Activated CD8-positive, alpha-beta memory T cell treated with anti-CD3 and anti-CD28 coated beads for 24 hours (primary cell): ENCODE measurements at regions not wholly inside any gene's neighbourhood (a gene's known extent, or its start where the extent isn't known, plus 50 kb on each side); places are given as distances from the start of the nearest gene placed in this dataset.

Experiments used
- DNase-seq: peaks from one replicate; pipeline ENCODE4 v3.0.0-alpha.2; 2020

DNA sequence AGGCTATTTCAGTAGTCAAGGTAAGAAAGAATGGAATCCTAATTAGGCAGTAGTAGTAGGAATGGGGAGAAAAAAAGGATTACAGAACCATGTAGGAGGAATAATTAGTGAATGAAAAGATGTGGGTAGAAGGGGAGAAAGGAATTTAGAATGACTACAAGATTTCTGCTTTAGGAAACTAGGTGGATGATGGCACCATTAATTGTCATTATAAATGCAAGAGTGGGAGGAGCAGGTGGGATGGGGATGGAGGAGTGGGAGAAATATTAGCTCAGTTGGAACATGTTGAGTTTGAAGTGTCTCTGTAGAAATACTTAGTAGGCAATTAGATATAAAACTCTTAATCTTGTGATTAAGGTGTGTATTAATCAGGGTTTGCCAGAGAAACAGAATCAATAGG lies 50.0 kb upstream of the C21orf91 start:
- no peak for DNase-seq
